Nephron (organoid): ENCODE measurements at regions not wholly inside any gene's neighbourhood (a gene's known extent, or its start where the extent isn't known, plus 50 kb on each side); places are given as distances from the start of the nearest gene placed in this dataset.

Experiments
- H3K27ac Mint-ChIP-seq, 3 experiments: 2 replicates each; pipeline ENCODE4 v1.8.0; 2020; ENCODE audit warnings: mixed read lengths in 3 of 3, mild to moderate bottlenecking in 2 of 3, moderate library complexity in 1 of 3
- H3K27me3 Mint-ChIP-seq: 2 replicates; pipeline ENCODE4 v1.8.0; 2021; ENCODE audit warnings: low read depth, mild to moderate bottlenecking, moderate library complexity, mixed read lengths
- H3K36me3 Mint-ChIP-seq: 2 replicates; pipeline ENCODE4 v1.8.0; 2020; ENCODE audit warnings: low read depth, mixed read lengths
- H3K4me1 Mint-ChIP-seq: 2 replicates; pipeline ENCODE4 v1.8.0; 2020; ENCODE audit warnings: mixed read lengths
- H3K4me3 Mint-ChIP-seq, 3 experiments: 2 replicates each; pipeline ENCODE4 v1.8.0; 2020; ENCODE audit warnings: mild to moderate bottlenecking in 3 of 3, mixed read lengths in 3 of 3, moderate library complexity in 2 of 3
- H3K9me3 Mint-ChIP-seq: 2 replicates; pipeline ENCODE4 v1.8.0; 2020; ENCODE audit warnings: mixed read lengths
- TF ChIP-seq, protein P1 (sequence below), 3 experiments: fragments of 200-600 bp; sonication (generic); IDR thresholded peaks; one replicate each; pipeline ENCODE4 v1.5.0; 2021; ENCODE audit warnings: antibody characterized with exemption in 3 of 3; ENCODE audit not compliant: unreplicated experiment in 3 of 3

DNA sequence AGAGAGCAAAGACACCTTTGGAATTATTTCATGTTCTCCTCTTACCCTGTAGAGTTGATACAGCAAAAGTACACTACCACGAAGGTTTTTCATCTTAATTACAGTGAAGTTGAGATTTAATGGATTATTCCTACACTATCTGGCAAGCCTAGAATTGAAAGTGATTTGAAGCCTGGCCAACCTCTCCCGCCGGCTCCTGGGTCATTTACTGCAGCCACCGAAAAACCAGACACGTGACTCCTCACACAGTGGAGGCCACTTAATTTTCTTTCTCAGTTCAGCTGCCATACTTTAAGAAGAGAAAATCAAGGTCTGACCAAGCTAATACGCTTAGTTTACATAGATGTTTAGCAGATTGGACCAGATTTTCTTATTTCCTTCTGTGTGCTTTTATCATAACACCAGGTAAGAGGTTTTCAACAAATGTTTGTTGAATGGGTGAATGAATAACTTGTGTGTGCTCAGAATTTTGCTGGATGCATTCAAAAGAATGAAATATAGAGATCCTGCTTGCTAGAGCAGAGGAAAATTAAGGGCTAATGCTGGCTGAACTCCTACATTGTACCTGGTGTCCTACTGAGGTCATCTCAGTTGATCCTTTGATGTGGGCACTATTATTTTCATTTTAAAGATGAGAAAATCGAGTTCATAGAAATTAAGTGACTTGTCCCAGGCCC is 97.2 kb upstream of the PDE10A start:
- peak overlapping the region in 1 of 3 experiments; percentile 51 for H3K27ac Mint-ChIP-seq
- no peaks in the 10 kb centered on the region for H3K9me3 Mint-ChIP-seq
- peaks cover 5% of the 10 kb centered on the region for H3K27me3 Mint-ChIP-seq
- H3K4me1 Mint-ChIP-seq, result no peaks in the 10 kb centered on the region
- no peaks in the 10 kb centered on the region for H3K36me3 Mint-ChIP-seq
- H3K4me3 Mint-ChIP-seq, result no peak overlapping the region
- TF ChIP-seq, protein P1, sequence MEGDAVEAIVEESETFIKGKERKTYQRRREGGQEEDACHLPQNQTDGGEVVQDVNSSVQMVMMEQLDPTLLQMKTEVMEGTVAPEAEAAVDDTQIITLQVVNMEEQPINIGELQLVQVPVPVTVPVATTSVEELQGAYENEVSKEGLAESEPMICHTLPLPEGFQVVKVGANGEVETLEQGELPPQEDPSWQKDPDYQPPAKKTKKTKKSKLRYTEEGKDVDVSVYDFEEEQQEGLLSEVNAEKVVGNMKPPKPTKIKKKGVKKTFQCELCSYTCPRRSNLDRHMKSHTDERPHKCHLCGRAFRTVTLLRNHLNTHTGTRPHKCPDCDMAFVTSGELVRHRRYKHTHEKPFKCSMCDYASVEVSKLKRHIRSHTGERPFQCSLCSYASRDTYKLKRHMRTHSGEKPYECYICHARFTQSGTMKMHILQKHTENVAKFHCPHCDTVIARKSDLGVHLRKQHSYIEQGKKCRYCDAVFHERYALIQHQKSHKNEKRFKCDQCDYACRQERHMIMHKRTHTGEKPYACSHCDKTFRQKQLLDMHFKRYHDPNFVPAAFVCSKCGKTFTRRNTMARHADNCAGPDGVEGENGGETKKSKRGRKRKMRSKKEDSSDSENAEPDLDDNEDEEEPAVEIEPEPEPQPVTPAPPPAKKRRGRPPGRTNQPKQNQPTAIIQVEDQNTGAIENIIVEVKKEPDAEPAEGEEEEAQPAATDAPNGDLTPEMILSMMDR (IDR thresholded peaks at IDR 0.05; ENCODE audit: unreplicated experiment in 3 of 3), result no peak

DNA sequence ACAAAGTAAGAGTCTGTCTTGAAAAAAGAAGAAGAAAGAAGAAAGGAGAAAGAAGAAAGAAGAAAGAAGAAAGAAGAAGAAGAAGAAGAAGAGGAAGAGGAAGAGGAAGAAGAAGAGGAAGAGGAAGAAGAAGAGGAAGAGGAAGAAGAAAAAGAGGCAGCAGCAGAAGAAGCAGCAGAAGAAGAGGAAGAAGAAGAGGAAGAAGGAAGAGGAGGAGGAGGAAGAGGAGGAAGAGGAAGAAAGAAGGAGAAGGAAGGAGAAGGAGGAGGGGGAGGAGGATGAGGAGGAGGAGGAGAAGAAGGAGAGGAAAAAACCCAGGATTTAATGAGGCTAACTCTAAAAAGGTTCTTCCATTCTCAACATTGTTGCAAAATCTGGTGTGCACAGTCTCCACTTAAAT is 95.4 kb upstream of the PDE10A start:
- TF ChIP-seq, protein P1 (IDR thresholded peaks at IDR 0.05; ENCODE audit: unreplicated experiment in 3 of 3), result no peak

DNA sequence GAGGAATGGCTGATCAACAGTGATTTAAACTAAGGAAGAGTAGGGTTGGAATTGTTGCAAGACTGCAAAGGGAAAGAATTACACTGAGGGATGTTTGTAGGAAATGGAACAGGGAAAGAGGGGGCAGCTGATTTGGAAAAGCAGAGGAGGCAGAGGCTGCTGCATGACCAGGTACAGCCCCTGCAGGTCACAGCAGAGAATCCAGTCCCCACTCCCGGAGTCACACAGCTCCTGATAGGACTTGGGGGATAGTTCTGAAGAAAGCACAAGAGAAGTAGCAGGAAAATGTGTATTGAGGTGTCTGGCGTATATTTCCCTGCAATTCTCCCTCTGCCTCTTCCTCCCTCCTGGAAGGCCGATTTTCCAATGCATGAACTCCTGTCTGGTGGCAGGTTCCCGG is 92.5 kb upstream of the PDE10A start:
- Mint-ChIP-seq H3K9me3 (peaks cover 7% of the 10 kb centered on the region), H3K27ac (no peak overlapping the region), H3K36me3 (no peaks in the 10 kb centered on the region), H3K4me1 (no peaks in the 10 kb centered on the region), H3K27me3 (peaks cover 6% of the 10 kb centered on the region), H3K4me3 (no peak overlapping the region)
- TF ChIP-seq, protein P1 (IDR thresholded peaks at IDR 0.05; ENCODE audit: unreplicated experiment in 3 of 3), result no peak

More for the DNA sequence above, 95.4 kb upstream of the PDE10A start:
- H3K27ac Mint-ChIP-seq, result no peak overlapping the region
- H3K4me3 Mint-ChIP-seq, result no peak overlapping the region
- H3K4me1 Mint-ChIP-seq, result no peaks in the 10 kb centered on the region
- H3K36me3 Mint-ChIP-seq, result no peaks in the 10 kb centered on the region
- no peaks in the 10 kb centered on the region for H3K9me3 Mint-ChIP-seq
- peaks cover 6% of the 10 kb centered on the region for H3K27me3 Mint-ChIP-seq

DNA sequence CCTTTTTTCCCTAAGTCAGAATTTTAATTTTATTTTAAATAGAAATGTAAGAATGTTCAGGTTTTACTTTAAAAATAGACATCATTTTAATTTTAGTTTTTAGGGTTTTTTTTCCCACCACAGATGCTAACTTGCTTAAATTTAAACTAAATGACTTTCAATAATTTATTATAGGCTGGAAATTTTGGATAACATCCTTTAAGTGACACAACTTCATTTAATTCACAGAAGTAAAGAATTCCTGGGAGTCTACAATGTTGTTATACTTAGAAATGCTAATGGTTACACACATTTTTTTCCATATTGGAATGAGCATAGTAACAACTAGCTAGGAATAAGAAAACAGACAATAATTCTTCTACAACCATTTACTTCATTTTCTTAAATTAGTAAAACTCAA is 90.5 kb upstream of the PDE10A start:
- peaks cover 4% of the 10 kb centered on the region for H3K36me3 Mint-ChIP-seq
- H3K4me1 Mint-ChIP-seq, result peaks cover under 1% of the 10 kb centered on the region
- peaks cover 10% of the 10 kb centered on the region for H3K9me3 Mint-ChIP-seq
- TF ChIP-seq, protein P1 (IDR thresholded peaks at IDR 0.05; ENCODE audit: unreplicated experiment in 3 of 3), result no peak
- no peak overlapping the region for H3K4me3 Mint-ChIP-seq
- peaks cover 11% of the 10 kb centered on the region for H3K27me3 Mint-ChIP-seq
- no peak overlapping the region for H3K27ac Mint-ChIP-seq

DNA sequence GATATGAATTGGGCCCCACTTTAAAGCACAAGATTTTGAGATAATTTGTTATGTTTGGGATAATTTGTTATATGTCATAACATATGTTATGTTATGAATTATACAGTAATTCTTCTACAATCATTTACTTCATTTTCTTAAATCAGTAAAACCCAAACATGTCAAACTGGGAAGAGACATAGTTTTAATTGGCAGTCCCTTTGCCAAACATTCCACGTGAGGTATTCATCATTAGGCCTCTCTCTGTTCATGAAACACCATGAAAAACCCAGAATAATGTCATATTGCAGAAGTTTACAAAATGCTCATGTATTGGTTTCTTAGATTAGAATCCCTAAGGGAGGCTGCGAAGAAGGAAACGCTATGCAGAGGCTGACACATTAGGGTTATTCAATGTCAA is 89.4 kb upstream of the PDE10A start:
- Mint-ChIP-seq H3K27ac (no peak overlapping the region), H3K4me1 (peaks cover 7% of the 10 kb centered on the region), H3K27me3 (peaks cover 11% of the 10 kb centered on the region), H3K4me3 (no peak overlapping the region), H3K36me3 (peaks cover 4% of the 10 kb centered on the region), H3K9me3 (peaks cover 10% of the 10 kb centered on the region)
- TF ChIP-seq, protein P1 (IDR thresholded peaks at IDR 0.05; ENCODE audit: unreplicated experiment in 3 of 3), result no peak

DNA sequence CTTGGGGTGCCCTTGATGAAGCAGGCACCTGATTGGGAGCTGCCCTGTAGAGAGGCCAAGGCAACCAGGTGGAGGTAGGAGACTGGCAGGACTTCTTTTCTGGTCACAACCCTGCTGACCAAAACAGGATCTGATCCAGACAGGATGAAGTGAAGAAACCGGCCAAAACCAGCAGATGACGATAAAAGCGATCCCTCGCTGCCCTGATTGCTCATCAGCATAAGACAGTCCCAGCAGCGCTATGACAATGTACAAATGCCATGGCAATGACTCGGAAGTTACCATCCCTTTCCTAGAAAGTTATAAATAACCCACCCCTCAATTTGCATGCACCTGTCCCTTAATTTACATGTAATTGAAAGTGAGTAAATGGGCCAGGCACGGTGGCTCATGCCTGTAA is 88.4 kb upstream of the PDE10A start:
- Mint-ChIP-seq H3K36me3 (peaks cover 4% of the 10 kb centered on the region), H3K27ac (no peak overlapping the region), H3K9me3 (peaks cover 10% of the 10 kb centered on the region), H3K4me3 (no peak overlapping the region), H3K4me1 (peaks cover 7% of the 10 kb centered on the region), H3K27me3 (peaks cover 11% of the 10 kb centered on the region)
- TF ChIP-seq, protein P1 (IDR thresholded peaks at IDR 0.05; ENCODE audit: unreplicated experiment in 3 of 3), result no peak
